CD14-positive monocyte (primary cell): ENCODE measurements at regions not wholly inside any gene's neighbourhood (a gene's known extent, or its start where the extent isn't known, plus 50 kb on each side); places are given as distances from the start of the nearest gene placed in this dataset.

Experiments
- DNase-seq, 3 donors: peaks; one replicate each; pipeline ENCODE4 v3.0.0-alpha.2; 2011 to 2022
- H2AFZ ChIP-seq: 2 replicates; pipeline ENCODE4 v1.6.0; 2012; ENCODE audit warnings: mild to moderate bottlenecking, low read depth, low read length, inconsistent platforms; ENCODE audit not compliant: insufficient read depth, poor library complexity, severe bottlenecking
- H3K27ac ChIP-seq, 2 donors: 1 replicate in 1 of 2; 2 replicates in 1 of 2; pipeline ENCODE4 v1.5.1; 2012 to 2013; ENCODE audit warnings: low read length in 2 of 2, control low read depth in 1 of 2, inconsistent platforms in 1 of 2, low read depth in 1 of 2, mild to moderate bottlenecking in 1 of 2
- H3K27me3 ChIP-seq, 2 donors: one replicate each; pipeline versions ENCODE4 v1.6.0 to v1.6.1; 2011 to 2013; ENCODE audit warnings: low read length in 2 of 2; ENCODE audit not compliant: control insufficient read depth in 2 of 2, insufficient read depth in 2 of 2
- H3K36me3 ChIP-seq, 2 donors: replicated peaks in 1 of 2; 1 replicate in 1 of 2; 2 replicates in 1 of 2; pipeline versions ENCODE4 v1.5.1 to v1.6.1; 2012 to 2013; ENCODE audit warnings: low read length in 2 of 2, control low read depth in 1 of 2, inconsistent platforms in 1 of 2, mild to moderate bottlenecking in 1 of 2; ENCODE audit not compliant: insufficient read depth in 2 of 2, control insufficient read depth in 1 of 2
- H3K4me1 ChIP-seq, 2 donors: 1 replicate in 1 of 2; 2 replicates in 1 of 2; pipeline versions ENCODE4 v1.5.1 to v1.6.1; 2012 to 2013; ENCODE audit warnings: low read length in 2 of 2, control low read depth in 1 of 2, inconsistent platforms in 1 of 2, mild to moderate bottlenecking in 1 of 2, moderate library complexity in 1 of 2; ENCODE audit not compliant: insufficient read depth in 2 of 2, control insufficient read depth in 1 of 2
- H3K4me2 ChIP-seq: replicated peaks from 2 replicates; pipeline ENCODE3; 2012; ENCODE audit warnings: low read length, moderate library complexity, mild to moderate bottlenecking; ENCODE audit not compliant: poor library complexity, severe bottlenecking; ENCODE audit errors: extremely low read depth
- H3K4me3 ChIP-seq, 3 experiments: fragments of 200-600 bp in 1 of 3; sonication (generic) in 1 of 3; replicated peaks in 1 of 3; 1 replicate in 2 of 3; 2 replicates in 1 of 3; pipeline ENCODE4 v1.5.1; 2011 to 2013; ENCODE audit warnings: low read length in 3 of 3, mild to moderate bottlenecking in 3 of 3, control low read depth in 2 of 3, low read depth in 2 of 3, inconsistent platforms in 1 of 3, moderate library complexity in 1 of 3
- H3K79me2 ChIP-seq: 2 replicates; pipeline ENCODE4 v1.6.0; 2012; ENCODE audit warnings: mild to moderate bottlenecking, control low read depth, inconsistent platforms, low read length, moderate library complexity; ENCODE audit not compliant: insufficient read depth
- H3K9ac ChIP-seq: 2 replicates; pipeline ENCODE4 v1.6.0; 2017; ENCODE audit warnings: low read length, mild to moderate bottlenecking; ENCODE audit not compliant: insufficient read depth, poor library complexity, severe bottlenecking
- H3K9me3 ChIP-seq, 2 donors: replicated peaks in 1 of 2; 1 replicate in 1 of 2; 2 replicates in 1 of 2; pipeline versions ENCODE4 v1.5.1 to v1.6.1; 2012 to 2013; ENCODE audit warnings: low read length in 2 of 2, control low read depth in 1 of 2; ENCODE audit not compliant: control insufficient read depth in 1 of 2, insufficient read depth in 1 of 2
- H4K20me1 ChIP-seq: 2 replicates; pipeline ENCODE4 v1.6.0; 2012; ENCODE audit warnings: mild to moderate bottlenecking, low read length, control low read depth, moderate library complexity; ENCODE audit not compliant: insufficient read depth
- H3K27ac Mint-ChIP-seq, 7 donors: one replicate each; pipeline ENCODE4 v1.8.0; 2020; ENCODE audit warnings: mild to moderate bottlenecking in 7 of 7, mixed read lengths in 7 of 7, moderate library complexity in 6 of 7, inconsistent platforms in 2 of 7
- H3K27me3 Mint-ChIP-seq, 3 donors: one replicate each; pipeline ENCODE4 v1.8.0; 2021 to 2022; ENCODE audit warnings: low read depth in 3 of 3, mild to moderate bottlenecking in 3 of 3, mixed read lengths in 3 of 3, moderate library complexity in 3 of 3, inconsistent platforms in 1 of 3
- H3K36me3 Mint-ChIP-seq, 2 donors: one replicate each; pipeline ENCODE4 v1.8.0; 2020; ENCODE audit warnings: mixed read lengths in 2 of 2, inconsistent platforms in 1 of 2, mild to moderate bottlenecking in 1 of 2
- H3K4me1 Mint-ChIP-seq: one replicate; pipeline ENCODE4 v1.8.0; 2020; ENCODE audit warnings: mild to moderate bottlenecking, mixed read lengths
- H3K4me3 Mint-ChIP-seq, 2 donors: one replicate each; pipeline ENCODE4 v1.8.0; 2020; ENCODE audit warnings: mild to moderate bottlenecking in 2 of 2, mixed read lengths in 2 of 2, moderate library complexity in 1 of 2
- H3K9me3 Mint-ChIP-seq, 7 donors: one replicate each; pipeline ENCODE4 v1.8.0; 2020 to 2022; ENCODE audit warnings: mixed read lengths in 7 of 7, mild to moderate bottlenecking in 6 of 7, moderate library complexity in 6 of 7, inconsistent platforms in 2 of 7
- WGBS: methylation state at CpG from one replicate; pipeline ENCODE4 v1.1.5; 2013; ENCODE audit warnings: missing lambda C conversion rate; ENCODE audit not compliant: insufficient coverage; 5-methylcytosine and 5-hydroxymethylcytosine counted together
- intact Hi-C, 2 donors: fragments of 100-400 bp; cut with micrococcal nuclease; formaldehyde crosslinking; loops; one replicate each; pipeline versions ENCODE4 v1.15.0 to v1.15.1; 2023
- TF ChIP-seq, protein P1 (sequence below): fragments of 200-600 bp; IDR thresholded peaks from one replicate; pipeline ENCODE4 v1.8.0; 2022; ENCODE audit warnings: antibody characterized with exemption, mild to moderate bottlenecking

DNA sequence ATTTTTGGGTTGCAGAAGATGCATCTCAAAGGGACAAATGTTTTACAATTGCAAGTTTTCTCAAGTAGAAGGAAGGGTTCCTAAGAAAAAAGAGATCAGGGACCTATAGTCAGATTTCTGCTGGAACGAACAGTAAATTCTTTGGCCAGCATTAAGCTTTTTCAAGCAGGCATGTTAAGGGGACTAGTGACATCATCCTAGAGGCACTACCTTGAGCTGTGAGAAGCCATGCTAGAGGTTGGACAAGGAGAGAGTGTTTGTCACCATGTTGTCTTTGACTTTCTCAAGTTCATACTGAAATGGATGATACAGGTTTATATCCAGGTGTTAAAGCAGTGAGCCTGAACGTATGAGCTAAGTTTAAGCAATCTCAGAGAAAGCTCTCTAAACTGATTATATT, 85.2 kb upstream of the WDR72 start:
- H3K4me2 ChIP-seq = no peak overlapping the region
- H3K4me3 Mint-ChIP-seq = no peak overlapping the region
- no peaks in the 10 kb centered on the region for H3K4me1 Mint-ChIP-seq
- no peak for DNase-seq
- no peak overlapping the region for H2AFZ ChIP-seq
- H3K9me3 ChIP-seq = no peaks in the 10 kb centered on the region
- H3K27ac Mint-ChIP-seq = no peak overlapping the region
- 100% methylated on average over 2 of the region's 2 CpGs for WGBS
- intact Hi-C loops = no loop called here
- no peaks in the 10 kb centered on the region for H3K4me1 ChIP-seq
- peaks cover under 1 to 6% (median 3%) of the 10 kb centered on the region in 7 donors for H3K9me3 Mint-ChIP-seq
- H3K79me2 ChIP-seq = no peaks in the 10 kb centered on the region
- H3K36me3 Mint-ChIP-seq = no peaks in the 10 kb centered on the region
- no peaks in the 10 kb centered on the region for H3K27me3 ChIP-seq
- no peaks in the 10 kb centered on the region for H3K36me3 ChIP-seq
- no peak overlapping the region for H3K4me3 ChIP-seq
- H3K27ac ChIP-seq = no peak overlapping the region
- no peak overlapping the region for H3K9ac ChIP-seq
- no peaks in the 10 kb centered on the region for H4K20me1 ChIP-seq
- H3K27me3 Mint-ChIP-seq = peaks cover 0 to under 1% (median 0%) of the 10 kb centered on the region in 3 donors
- TF ChIP-seq, protein P1, sequence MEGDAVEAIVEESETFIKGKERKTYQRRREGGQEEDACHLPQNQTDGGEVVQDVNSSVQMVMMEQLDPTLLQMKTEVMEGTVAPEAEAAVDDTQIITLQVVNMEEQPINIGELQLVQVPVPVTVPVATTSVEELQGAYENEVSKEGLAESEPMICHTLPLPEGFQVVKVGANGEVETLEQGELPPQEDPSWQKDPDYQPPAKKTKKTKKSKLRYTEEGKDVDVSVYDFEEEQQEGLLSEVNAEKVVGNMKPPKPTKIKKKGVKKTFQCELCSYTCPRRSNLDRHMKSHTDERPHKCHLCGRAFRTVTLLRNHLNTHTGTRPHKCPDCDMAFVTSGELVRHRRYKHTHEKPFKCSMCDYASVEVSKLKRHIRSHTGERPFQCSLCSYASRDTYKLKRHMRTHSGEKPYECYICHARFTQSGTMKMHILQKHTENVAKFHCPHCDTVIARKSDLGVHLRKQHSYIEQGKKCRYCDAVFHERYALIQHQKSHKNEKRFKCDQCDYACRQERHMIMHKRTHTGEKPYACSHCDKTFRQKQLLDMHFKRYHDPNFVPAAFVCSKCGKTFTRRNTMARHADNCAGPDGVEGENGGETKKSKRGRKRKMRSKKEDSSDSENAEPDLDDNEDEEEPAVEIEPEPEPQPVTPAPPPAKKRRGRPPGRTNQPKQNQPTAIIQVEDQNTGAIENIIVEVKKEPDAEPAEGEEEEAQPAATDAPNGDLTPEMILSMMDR = no peak

DNA sequence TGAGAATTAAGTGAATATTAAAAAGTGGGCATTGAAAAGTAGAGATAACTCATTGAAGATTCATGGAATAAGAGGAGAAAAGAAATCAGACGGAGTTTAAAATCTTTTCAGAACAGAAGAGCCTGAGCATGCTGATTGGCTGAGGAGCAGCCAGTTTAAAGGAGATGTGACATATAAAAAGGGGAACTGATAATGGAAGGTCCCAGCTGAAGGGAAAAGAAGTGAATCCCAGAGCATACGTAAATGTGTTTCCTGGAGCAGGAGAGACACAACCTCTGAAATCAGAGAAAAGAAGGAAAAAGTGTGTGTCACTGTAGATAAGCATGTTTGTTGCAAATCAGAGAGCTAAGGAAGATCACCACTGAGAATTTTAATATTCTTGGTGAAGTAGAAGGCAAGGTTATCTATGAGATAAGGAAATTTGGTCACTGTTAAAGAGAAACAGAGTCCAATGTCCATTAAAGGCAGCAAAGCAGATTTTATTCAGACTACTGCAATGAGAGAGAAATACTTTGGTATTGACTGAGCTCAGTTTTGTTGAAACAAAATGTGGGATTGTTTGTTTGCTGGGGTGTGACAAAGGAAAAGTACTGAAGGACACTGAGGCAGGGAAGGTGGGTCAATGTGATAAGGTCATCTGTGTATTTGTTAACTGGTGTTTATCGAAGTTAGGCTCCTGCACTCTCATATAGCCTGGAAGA, 84.6 kb upstream of the WDR72 start:
- Mint-ChIP-seq H3K36me3 (no peaks in the 10 kb centered on the region), H3K4me3 (no peak overlapping the region), H3K4me1 (no peaks in the 10 kb centered on the region), H3K27me3 (no peaks in the 10 kb centered on the region), H3K27ac (no peak overlapping the region), H3K9me3 (peaks cover 2 to 6% (median 3%) of the 10 kb centered on the region in 7 donors)
- no peak overlapping the region for H3K27ac ChIP-seq
- DNase-seq = no peak
- no peaks in the 10 kb centered on the region for H4K20me1 ChIP-seq
- no peaks in the 10 kb centered on the region for H3K36me3 ChIP-seq
- no peak overlapping the region for H3K9ac ChIP-seq
- no peaks in the 10 kb centered on the region for H3K9me3 ChIP-seq
- 39% methylated on average over 2 of the region's 3 CpGs for WGBS
- no peaks in the 10 kb centered on the region for H3K27me3 ChIP-seq
- TF ChIP-seq, protein P1 = no peak
- intact Hi-C loops = no loop called here
- H2AFZ ChIP-seq = no peak overlapping the region
- no peak overlapping the region for H3K4me3 ChIP-seq
- H3K4me1 ChIP-seq = no peaks in the 10 kb centered on the region
- no peaks in the 10 kb centered on the region for H3K79me2 ChIP-seq
- no peak overlapping the region for H3K4me2 ChIP-seq
